Uterus (tissue), 2 donors: ENCODE measurements at regions not wholly inside any gene's neighbourhood (a gene's known extent, or its start where the extent isn't known, plus 50 kb on each side); places are given as distances from the start of the nearest gene placed in this dataset.

Experiments used
- CTCF ChIP-seq, 4 experiments: fragments of 200-600 bp in 2 of 4; fragments of 450-650 bp in 2 of 4; sonication (generic) in 2 of 4; IDR thresholded peaks; one replicate each; pipeline ENCODE4 v1.5.1; 2016 to 2019; ENCODE audit warnings: antibody characterized with exemption in 4 of 4, mild to moderate bottlenecking in 2 of 4, moderate library complexity in 1 of 4
- POLR2A ChIP-seq, 2 donors: fragments of 450-650 bp; IDR thresholded peaks; one replicate each; pipeline ENCODE4 v1.6.1; 2016; ENCODE audit warnings: antibody characterized with exemption in 2 of 2, mild to moderate bottlenecking in 1 of 2, moderate library complexity in 1 of 2

GRCh38 chr4:164481306-164482091 lies 272.4 kb upstream of the SMIM31 start:
- no peak for TF ChIP-seq CTCF (IDR thresholded peaks at IDR 0.05)
- no peak for TF ChIP-seq POLR2A (IDR thresholded peaks at IDR 0.05)
